Vagina (tissue), 2 donors: ENCODE measurements at regions not wholly inside any gene's neighbourhood (a gene's known extent, or its start where the extent isn't known, plus 50 kb on each side); places are given as distances from the start of the nearest gene placed in this dataset.
"Not testable (repeated sequence)": the region's sequence is repeated elsewhere in the genome, so short reads cannot be mapped to it uniquely, and the experiment has no call there.

Experiments
- DNase-seq, 2 donors: peaks; one replicate each; pipeline ENCODE4 v3.0.0-alpha.2; 2017; ENCODE audit errors: extremely low spot score in 2 of 2
- H3K27ac ChIP-seq: fragments of 200-600 bp; sonication (generic); one replicate; pipeline ENCODE4 v1.5.1; 2019
- H3K27me3 ChIP-seq: fragments of 200-600 bp; sonication (generic); one replicate; pipeline ENCODE4 v1.5.1; 2019
- H3K36me3 ChIP-seq, 2 donors: fragments of 200-600 bp; sonication (generic); one replicate each; pipeline ENCODE4 v1.5.1; 2017 to 2019
- H3K4me1 ChIP-seq: fragments of 200-600 bp; sonication (generic); one replicate; pipeline ENCODE4 v1.5.1; 2019
- H3K4me3 ChIP-seq, 2 donors: fragments of 200-600 bp; sonication (generic); 1 replicate in 1 of 2; 2 replicates in 1 of 2; pipeline ENCODE4 v1.5.1; 2016 to 2019
- H3K9me3 ChIP-seq: fragments of 200-600 bp; sonication (generic); one replicate; pipeline ENCODE4 v1.5.1; 2019
- POLR2A ChIP-seq, 2 donors: fragments of 450-650 bp; IDR thresholded peaks; one replicate each; pipeline ENCODE4 v1.6.1; 2017; ENCODE audit warnings: antibody characterized with exemption in 2 of 2, mild to moderate bottlenecking in 2 of 2, moderate library complexity in 2 of 2
- POLR2AphosphoS5 ChIP-seq, 2 donors: sonication (generic); formaldehyde crosslinking; IDR thresholded peaks; one replicate each; pipeline ENCODE4 v1.9.0; 2017; ENCODE audit warnings: antibody characterized with exemption in 2 of 2, mild to moderate bottlenecking in 2 of 2, low read depth in 1 of 2; ENCODE audit not compliant: insufficient read depth in 1 of 2
- intact Hi-C: fragments of 100-400 bp; cut with DNase I; formaldehyde crosslinking; loops from one replicate; pipeline ENCODE4 v1.15.1; 2023
- TF ChIP-seq, protein P1 (sequence below), 3 experiments: fragments of 450-650 bp in 2 of 3; fragments of 200-600 bp in 1 of 3; sonication (generic) in 1 of 3; IDR thresholded peaks; one replicate each; pipeline ENCODE4 v1.5.1; 2017 to 2019; ENCODE audit warnings: antibody characterized with exemption in 3 of 3, mild to moderate bottlenecking in 2 of 3, moderate library complexity in 2 of 3

- no peak overlapping the region for H3K4me3 ChIP-seq
- H3K9me3 ChIP-seq = no peaks in the 10 kb centered on the region
- H3K27ac ChIP-seq = no peak overlapping the region
- TF ChIP-seq POLR2AphosphoS5 (IDR thresholded peaks at IDR 0.05; ENCODE audit: insufficient read depth in 1 of 2, low read depth in 1 of 2) = no peak
- TF ChIP-seq POLR2A (IDR thresholded peaks at IDR 0.05) = no peak
- TF ChIP-seq, protein P1, sequence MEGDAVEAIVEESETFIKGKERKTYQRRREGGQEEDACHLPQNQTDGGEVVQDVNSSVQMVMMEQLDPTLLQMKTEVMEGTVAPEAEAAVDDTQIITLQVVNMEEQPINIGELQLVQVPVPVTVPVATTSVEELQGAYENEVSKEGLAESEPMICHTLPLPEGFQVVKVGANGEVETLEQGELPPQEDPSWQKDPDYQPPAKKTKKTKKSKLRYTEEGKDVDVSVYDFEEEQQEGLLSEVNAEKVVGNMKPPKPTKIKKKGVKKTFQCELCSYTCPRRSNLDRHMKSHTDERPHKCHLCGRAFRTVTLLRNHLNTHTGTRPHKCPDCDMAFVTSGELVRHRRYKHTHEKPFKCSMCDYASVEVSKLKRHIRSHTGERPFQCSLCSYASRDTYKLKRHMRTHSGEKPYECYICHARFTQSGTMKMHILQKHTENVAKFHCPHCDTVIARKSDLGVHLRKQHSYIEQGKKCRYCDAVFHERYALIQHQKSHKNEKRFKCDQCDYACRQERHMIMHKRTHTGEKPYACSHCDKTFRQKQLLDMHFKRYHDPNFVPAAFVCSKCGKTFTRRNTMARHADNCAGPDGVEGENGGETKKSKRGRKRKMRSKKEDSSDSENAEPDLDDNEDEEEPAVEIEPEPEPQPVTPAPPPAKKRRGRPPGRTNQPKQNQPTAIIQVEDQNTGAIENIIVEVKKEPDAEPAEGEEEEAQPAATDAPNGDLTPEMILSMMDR (IDR thresholded peaks at IDR 0.05) = no peak
- no peak for DNase-seq
- intact Hi-C loops = loop anchor here (5.0 kb wide), 1 partner anchor 1152 kb away; no protein-coding TSS in a partner anchor
- H3K4me1 ChIP-seq = no peaks in the 10 kb centered on the region
- H3K36me3 ChIP-seq = no peaks in the 10 kb centered on the region
- H3K27me3 ChIP-seq = no peaks in the 10 kb centered on the region
These were observed 126.0 kb upstream of the LDB2 start for GRCh38 chr4:17024425-17024824.

- TF ChIP-seq POLR2AphosphoS5 (IDR thresholded peaks at IDR 0.05; ENCODE audit: insufficient read depth in 1 of 2, low read depth in 1 of 2) (no peak), POLR2A (IDR thresholded peaks at IDR 0.05) (no peak)
- TF ChIP-seq, protein P1 (IDR thresholded peaks at IDR 0.05) = no peak
- intact Hi-C loops = loop anchor here (5.0 kb wide), 1 partner anchor 1149 kb away; no protein-coding TSS in a partner anchor
- Histone ChIP-seq H3K4me1 (no peaks in the 10 kb centered on the region), H3K27me3 (no peaks in the 10 kb centered on the region), H3K4me3 (no peak overlapping the region), H3K27ac (no peak overlapping the region), H3K9me3 (no peaks in the 10 kb centered on the region), H3K36me3 (no peaks in the 10 kb centered on the region)
- DNase-seq = no peak
These were observed 122.5 kb upstream of the LDB2 start for GRCh38 chr4:17020901-17021300.

DNA sequence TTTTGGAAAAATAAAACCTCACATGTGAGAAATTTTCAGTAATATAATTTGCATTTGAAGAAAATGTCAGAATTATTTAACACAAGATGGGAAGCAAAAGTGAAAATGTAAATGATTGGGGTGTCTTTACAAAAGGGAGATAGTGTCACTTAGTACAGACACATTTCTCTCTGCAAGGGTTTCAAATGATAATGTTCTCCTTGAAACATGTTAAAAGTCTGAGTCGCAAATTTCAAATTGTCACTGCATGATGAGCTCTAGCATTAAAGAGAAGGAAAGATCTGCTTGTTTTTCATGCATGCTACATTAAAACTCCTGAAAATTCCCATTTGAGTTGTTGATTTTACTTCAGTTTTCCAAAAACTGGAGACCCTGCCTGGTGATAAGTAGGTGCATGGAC lies 122.0 kb upstream of the LDB2 start:
- no peaks in the 10 kb centered on the region for H3K4me1 ChIP-seq
- H3K4me3 ChIP-seq = no peak overlapping the region
- TF ChIP-seq, protein P1 (IDR thresholded peaks at IDR 0.05) = no peak
- TF ChIP-seq POLR2AphosphoS5 (IDR thresholded peaks at IDR 0.05; ENCODE audit: insufficient read depth in 1 of 2, low read depth in 1 of 2) = no peak
- no peak for TF ChIP-seq POLR2A (IDR thresholded peaks at IDR 0.05)
- H3K27me3 ChIP-seq = no peaks in the 10 kb centered on the region
- H3K36me3 ChIP-seq = no peaks in the 10 kb centered on the region
- no peak for DNase-seq
- H3K27ac ChIP-seq = no peak overlapping the region
- intact Hi-C loops = loop anchor here (5.0 kb wide), 1 partner anchor 1148 kb away; no protein-coding TSS in a partner anchor
- H3K9me3 ChIP-seq = no peaks in the 10 kb centered on the region

DNA sequence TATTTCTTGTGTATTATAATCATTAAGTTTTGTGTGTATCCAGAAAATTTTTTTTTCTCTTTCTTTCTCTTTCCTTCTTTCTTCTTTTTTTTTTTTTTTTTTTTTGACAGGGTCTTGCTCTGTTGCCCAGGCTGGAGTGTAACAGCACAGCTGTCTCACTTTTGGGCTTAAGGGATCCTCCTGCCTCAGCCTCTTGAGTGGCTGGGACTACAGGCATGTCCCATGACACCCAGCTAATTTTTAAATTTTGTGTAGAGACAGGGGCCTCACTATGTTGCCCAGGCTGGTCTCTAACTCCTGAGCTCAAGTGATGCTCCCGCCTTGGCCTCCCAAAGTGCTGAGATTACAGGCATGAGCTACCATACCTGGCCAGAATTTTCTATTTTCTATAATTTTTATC lies 120.2 kb upstream of the LDB2 start:
- H3K27ac ChIP-seq, H3K27me3 ChIP-seq, intact Hi-C loops, H3K9me3 ChIP-seq, H3K36me3 ChIP-seq, H3K4me3 ChIP-seq, DNase-seq, H3K4me1 ChIP-seq: not testable (repeated sequence)

DNA sequence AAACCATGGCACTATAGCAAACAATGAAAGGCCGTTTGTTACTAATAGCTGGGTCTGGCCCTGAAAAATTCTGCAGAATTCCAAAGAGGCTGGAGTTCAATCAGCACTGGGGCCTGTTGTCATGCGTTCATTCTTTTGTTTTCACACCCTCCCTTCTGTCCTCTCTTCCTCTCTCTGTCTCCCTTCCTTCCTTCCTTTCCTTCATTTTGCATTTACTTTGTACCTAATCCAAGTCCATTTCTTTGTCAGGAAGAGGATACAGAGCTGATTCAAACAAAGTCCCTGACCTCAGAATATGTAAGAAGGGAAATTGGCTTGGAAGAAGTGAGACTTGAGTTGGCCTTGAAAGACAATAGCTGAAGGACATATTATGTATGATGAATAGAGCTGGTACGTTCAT lies 119.6 kb upstream of the LDB2 start:
- Histone ChIP-seq H3K4me3 (no peak overlapping the region), H3K27me3 (no peaks in the 10 kb centered on the region), H3K4me1 (no peaks in the 10 kb centered on the region), H3K9me3 (no peaks in the 10 kb centered on the region), H3K36me3 (no peaks in the 10 kb centered on the region), H3K27ac (no peak overlapping the region)
- no peak for DNase-seq
- intact Hi-C loops = no loop called here
- TF ChIP-seq POLR2A (IDR thresholded peaks at IDR 0.05) = no peak
- no peak for TF ChIP-seq POLR2AphosphoS5 (IDR thresholded peaks at IDR 0.05; ENCODE audit: insufficient read depth in 1 of 2, low read depth in 1 of 2)
- TF ChIP-seq, protein P1 (IDR thresholded peaks at IDR 0.05) = no peak
